ENCODE measurements at regions not wholly inside any gene's neighbourhood (a gene's known extent, or its start where the extent isn't known, plus 50 kb on each side); places are given as distances from the start of the nearest gene placed in this dataset.
"Not testable (repeated sequence)": the region's sequence is repeated elsewhere in the genome, so short reads cannot be mapped to it uniquely, and the experiment has no call there.

DNA sequence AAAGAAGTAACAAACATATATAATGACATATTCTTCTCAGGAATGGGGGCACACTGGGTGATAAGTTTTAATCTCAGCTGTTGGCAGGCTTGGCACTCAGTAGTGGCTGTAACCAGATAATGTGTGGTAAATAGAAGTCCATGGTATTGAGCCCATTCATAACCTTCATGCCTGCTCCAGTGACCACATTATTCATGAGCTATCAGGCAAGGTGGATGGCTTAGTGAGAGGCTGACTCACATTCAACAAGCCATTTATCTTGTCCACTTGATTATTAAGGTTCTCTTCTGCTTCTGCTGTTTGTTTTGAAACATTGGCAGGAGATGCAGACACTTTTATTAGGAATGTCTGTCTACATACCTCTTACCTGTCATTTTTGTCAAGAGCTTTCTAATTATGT is 950.4 kb upstream of the LRFN5 start:
- no peak overlapping the region for H2AFZ ChIP-seq (ENCODE audit: low read length)
- H3K9me3 ChIP-seq (ENCODE audit: low read length), result peaks cover 38% of the 10 kb centered on the region
- no peak overlapping the region for H3K27ac ChIP-seq (ENCODE audit: low read length)
- no peak overlapping the region for H3K9ac ChIP-seq (ENCODE audit: low read length)
- no peak for DNase-seq
- no peaks in the 10 kb centered on the region for H3K9me2 ChIP-seq (replicated peaks; ENCODE audit: insufficient read depth, low read length)
- H3K79me2 ChIP-seq (ENCODE audit: low read length), result no peaks in the 10 kb centered on the region
- H3K4me1 ChIP-seq (ENCODE audit: low read length), result no peaks in the 10 kb centered on the region
- no peaks in the 10 kb centered on the region for H3K27me3 ChIP-seq (ENCODE audit: low read length)
- no peak overlapping the region for H3K4me3 ChIP-seq (ENCODE audit: low read length)
- H3K4me2 ChIP-seq (ENCODE audit: low read depth, low read length, poor library complexity, severe bottlenecking), result no peak overlapping the region
- H3K36me3 ChIP-seq (ENCODE audit: insufficient read depth, low read length), result no peaks in the 10 kb centered on the region
- no peaks in the 10 kb centered on the region for H4K20me1 ChIP-seq (ENCODE audit: insufficient read depth, low read depth, low read length)

DNA sequence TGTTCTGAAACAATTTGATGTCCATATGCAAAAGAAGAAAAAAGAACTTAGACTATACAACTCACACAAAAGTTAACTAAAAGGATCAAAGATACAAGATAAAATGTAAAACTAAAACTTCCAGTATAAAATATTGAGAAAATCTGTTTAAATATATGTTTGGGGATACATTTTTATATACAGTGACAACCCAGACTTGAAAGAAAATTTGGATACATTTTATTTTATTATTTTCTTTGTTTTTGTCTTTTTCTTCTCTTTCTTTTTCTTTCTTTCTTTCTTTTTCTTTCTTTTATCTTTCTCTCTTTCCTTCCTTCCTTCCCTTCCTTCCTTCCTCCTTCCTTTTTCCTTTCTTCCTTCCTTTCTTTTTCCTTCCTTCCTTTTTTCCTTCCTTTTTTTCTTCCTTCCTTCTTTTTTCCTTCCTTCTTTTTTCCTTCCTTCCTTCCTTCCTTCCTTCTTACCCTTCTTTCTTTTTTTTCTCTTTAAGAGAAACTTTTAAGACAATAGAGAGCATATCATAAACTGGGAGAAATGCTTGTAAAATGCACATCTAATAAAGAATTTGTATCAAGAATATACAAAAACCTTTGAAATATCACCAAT is 954.5 kb upstream of the LRFN5 start:
- Histone ChIP-seq H3K4me3 (ENCODE audit: low read length) (no peak overlapping the region), H3K9ac (ENCODE audit: low read length) (no peak overlapping the region), H3K36me3 (ENCODE audit: insufficient read depth, low read length) (no peaks in the 10 kb centered on the region), H2AFZ (ENCODE audit: low read length) (no peak overlapping the region), H3K4me1 (ENCODE audit: low read length) (no peaks in the 10 kb centered on the region), H3K79me2 (ENCODE audit: low read length) (no peaks in the 10 kb centered on the region), H4K20me1 (ENCODE audit: insufficient read depth, low read depth, low read length) (no peaks in the 10 kb centered on the region), H3K9me2 (replicated peaks; ENCODE audit: insufficient read depth, low read length) (no peaks in the 10 kb centered on the region), H3K9me3 (ENCODE audit: low read length) (peaks cover 31% of the 10 kb centered on the region), H3K27ac (ENCODE audit: low read length) (no peak overlapping the region), H3K27me3 (ENCODE audit: low read length) (no peaks in the 10 kb centered on the region), H3K4me2 (ENCODE audit: low read depth, low read length, poor library complexity, severe bottlenecking) (no peak overlapping the region)
- no peak for DNase-seq

DNA sequence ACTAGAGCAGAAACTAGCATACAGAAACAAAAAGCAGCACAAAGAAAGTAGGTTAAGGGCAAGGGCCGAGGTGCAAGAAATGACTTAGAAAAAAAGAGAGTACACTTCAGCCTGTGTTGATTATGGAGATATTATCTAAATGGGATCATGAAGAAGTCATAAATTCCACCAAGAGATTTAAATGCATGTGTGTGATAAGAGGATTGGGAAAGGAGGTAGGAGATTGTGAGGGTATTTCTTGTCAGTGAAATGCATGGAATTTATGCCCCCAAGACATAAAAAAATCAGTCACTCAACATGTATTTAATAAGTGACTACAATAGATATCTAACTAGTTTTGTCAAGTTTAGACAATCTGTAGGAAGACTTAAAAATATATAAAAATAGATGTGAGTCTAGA is 976.2 kb upstream of the LRFN5 start:
- Histone ChIP-seq H3K4me1 (ENCODE audit: low read length) (no peaks in the 10 kb centered on the region), H3K79me2 (ENCODE audit: low read length) (no peaks in the 10 kb centered on the region), H3K36me3 (ENCODE audit: insufficient read depth, low read length) (no peaks in the 10 kb centered on the region), H3K4me3 (ENCODE audit: low read length) (no peak overlapping the region), H3K27me3 (ENCODE audit: low read length) (no peaks in the 10 kb centered on the region), H4K20me1 (ENCODE audit: insufficient read depth, low read depth, low read length) (no peaks in the 10 kb centered on the region), H2AFZ (ENCODE audit: low read length) (no peak overlapping the region), H3K9ac (ENCODE audit: low read length) (no peak overlapping the region), H3K9me2 (replicated peaks; ENCODE audit: insufficient read depth, low read length) (no peaks in the 10 kb centered on the region), H3K4me2 (ENCODE audit: low read depth, low read length, poor library complexity, severe bottlenecking) (no peak overlapping the region), H3K9me3 (ENCODE audit: low read length) (peaks cover 48% of the 10 kb centered on the region), H3K27ac (ENCODE audit: low read length) (no peak overlapping the region)
- no peak for DNase-seq

DNA sequence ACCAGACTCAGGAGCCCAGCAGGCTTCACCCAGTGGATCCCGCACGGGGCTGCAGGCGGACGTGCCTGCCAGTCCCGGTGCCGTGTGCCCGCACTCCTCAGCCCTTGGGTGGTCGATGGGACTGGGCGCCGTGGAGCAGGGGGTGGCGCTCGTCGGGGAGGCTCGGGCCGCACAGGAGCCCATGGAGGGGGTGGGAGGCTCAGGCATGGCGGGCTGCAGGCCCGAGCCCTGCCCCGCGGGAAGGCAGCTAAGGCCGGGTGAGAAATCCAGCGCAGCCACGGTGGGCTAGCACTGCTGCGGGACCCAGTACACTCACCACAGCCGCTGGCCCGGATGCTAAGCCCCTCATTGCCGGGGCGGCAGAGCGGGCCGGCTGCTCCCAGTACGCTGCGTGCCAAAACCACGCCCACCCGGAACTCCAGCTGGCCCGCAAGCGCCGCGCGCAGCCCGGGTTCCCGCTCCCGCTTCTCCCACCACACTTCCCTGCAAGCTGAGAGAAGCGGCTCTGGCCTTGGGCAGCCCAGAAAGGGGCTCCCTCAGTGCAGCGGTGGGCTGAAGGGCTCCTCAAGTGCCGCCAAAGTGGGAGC is 977.0 kb upstream of the LRFN5 start:
- H3K36me3 ChIP-seq (ENCODE audit: insufficient read depth, low read length); H3K79me2 ChIP-seq (ENCODE audit: low read length); H3K9ac ChIP-seq (ENCODE audit: low read length); H3K27me3 ChIP-seq (ENCODE audit: low read length); H4K20me1 ChIP-seq (ENCODE audit: insufficient read depth, low read depth, low read length); H3K9me2 ChIP-seq (replicated peaks; ENCODE audit: insufficient read depth, low read length); H3K27ac ChIP-seq (ENCODE audit: low read length); DNase-seq; H2AFZ ChIP-seq (ENCODE audit: low read length); H3K4me3 ChIP-seq (ENCODE audit: low read length); H3K4me1 ChIP-seq (ENCODE audit: low read length); H3K4me2 ChIP-seq (ENCODE audit: low read depth, low read length, poor library complexity, severe bottlenecking): not testable (repeated sequence)
- H3K9me3 ChIP-seq (ENCODE audit: low read length), result peaks cover 46% of the 10 kb centered on the region

DNA sequence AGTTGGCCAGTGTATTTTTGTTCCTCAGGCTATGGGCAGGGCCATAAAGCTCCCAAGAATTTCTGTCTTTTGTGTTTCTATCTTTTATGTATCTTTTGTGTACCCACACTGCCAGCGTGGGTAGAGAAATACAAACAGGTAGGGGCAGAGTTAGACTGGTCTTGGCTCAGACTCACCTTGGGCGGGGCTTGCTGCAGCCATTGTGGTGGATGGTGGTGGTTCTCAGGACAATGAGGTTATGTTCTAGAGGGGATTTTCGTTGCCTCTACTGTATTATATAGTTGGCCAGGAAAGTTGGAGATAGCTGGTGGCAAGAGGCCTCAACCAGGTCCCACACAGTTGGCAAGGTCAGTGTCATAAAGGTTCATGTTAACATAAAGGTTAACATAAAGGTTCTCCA is 977.5 kb upstream of the LRFN5 start:
- H3K9me2 ChIP-seq (replicated peaks; ENCODE audit: insufficient read depth, low read length), result no peaks in the 10 kb centered on the region

DNA sequence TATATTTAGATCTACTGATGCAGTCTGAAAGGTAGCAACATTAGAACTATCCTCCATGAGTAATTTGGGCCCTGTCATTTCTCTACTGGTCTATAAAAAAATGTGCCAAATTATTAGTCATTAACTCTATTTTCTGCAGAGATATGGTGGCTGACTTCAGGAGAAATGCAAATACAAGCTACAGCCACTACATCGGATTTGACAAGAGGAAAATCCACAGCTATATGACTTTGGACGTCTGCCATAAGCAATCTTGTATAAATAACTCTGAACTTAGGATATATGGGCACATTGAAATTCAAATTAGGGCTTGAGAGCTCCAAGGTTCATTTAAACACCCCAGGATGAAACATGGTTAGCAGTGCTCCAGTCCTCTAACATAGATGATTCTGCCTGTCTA is 983.0 kb upstream of the LRFN5 start:
- no peaks in the 10 kb centered on the region for H3K4me1 ChIP-seq (ENCODE audit: low read length)
- peaks cover 48% of the 10 kb centered on the region for H3K9me3 ChIP-seq (ENCODE audit: low read length)
- no peak overlapping the region for H2AFZ ChIP-seq (ENCODE audit: low read length)
- no peak for DNase-seq
- H3K4me2 ChIP-seq (ENCODE audit: low read depth, low read length, poor library complexity, severe bottlenecking), result no peak overlapping the region
- H3K27ac ChIP-seq (ENCODE audit: low read length), result no peak overlapping the region
- no peaks in the 10 kb centered on the region for H4K20me1 ChIP-seq (ENCODE audit: insufficient read depth, low read depth, low read length)
- no peaks in the 10 kb centered on the region for H3K27me3 ChIP-seq (ENCODE audit: low read length)
- H3K79me2 ChIP-seq (ENCODE audit: low read length), result no peaks in the 10 kb centered on the region
- H3K4me3 ChIP-seq (ENCODE audit: low read length), result no peak overlapping the region
- H3K9me2 ChIP-seq (replicated peaks; ENCODE audit: insufficient read depth, low read length), result no peaks in the 10 kb centered on the region
- no peaks in the 10 kb centered on the region for H3K36me3 ChIP-seq (ENCODE audit: insufficient read depth, low read length)
- H3K9ac ChIP-seq (ENCODE audit: low read length), result no peak overlapping the region

More for the DNA sequence above, 977.5 kb upstream of the LRFN5 start:
- peaks cover 47% of the 10 kb centered on the region for H3K9me3 ChIP-seq (ENCODE audit: low read length)
- no peaks in the 10 kb centered on the region for H3K79me2 ChIP-seq (ENCODE audit: low read length)
- no peak overlapping the region for H3K4me3 ChIP-seq (ENCODE audit: low read length)
- no peaks in the 10 kb centered on the region for H4K20me1 ChIP-seq (ENCODE audit: insufficient read depth, low read depth, low read length)
- no peaks in the 10 kb centered on the region for H3K4me1 ChIP-seq (ENCODE audit: low read length)
- H3K27me3 ChIP-seq (ENCODE audit: low read length), result no peaks in the 10 kb centered on the region
- DNase-seq, result no peak
- no peak overlapping the region for H3K4me2 ChIP-seq (ENCODE audit: low read depth, low read length, poor library complexity, severe bottlenecking)
- H3K9ac ChIP-seq (ENCODE audit: low read length), result no peak overlapping the region
- no peak overlapping the region for H3K27ac ChIP-seq (ENCODE audit: low read length)
- no peak overlapping the region for H2AFZ ChIP-seq (ENCODE audit: low read length)
- no peaks in the 10 kb centered on the region for H3K36me3 ChIP-seq (ENCODE audit: insufficient read depth, low read length)

DNA sequence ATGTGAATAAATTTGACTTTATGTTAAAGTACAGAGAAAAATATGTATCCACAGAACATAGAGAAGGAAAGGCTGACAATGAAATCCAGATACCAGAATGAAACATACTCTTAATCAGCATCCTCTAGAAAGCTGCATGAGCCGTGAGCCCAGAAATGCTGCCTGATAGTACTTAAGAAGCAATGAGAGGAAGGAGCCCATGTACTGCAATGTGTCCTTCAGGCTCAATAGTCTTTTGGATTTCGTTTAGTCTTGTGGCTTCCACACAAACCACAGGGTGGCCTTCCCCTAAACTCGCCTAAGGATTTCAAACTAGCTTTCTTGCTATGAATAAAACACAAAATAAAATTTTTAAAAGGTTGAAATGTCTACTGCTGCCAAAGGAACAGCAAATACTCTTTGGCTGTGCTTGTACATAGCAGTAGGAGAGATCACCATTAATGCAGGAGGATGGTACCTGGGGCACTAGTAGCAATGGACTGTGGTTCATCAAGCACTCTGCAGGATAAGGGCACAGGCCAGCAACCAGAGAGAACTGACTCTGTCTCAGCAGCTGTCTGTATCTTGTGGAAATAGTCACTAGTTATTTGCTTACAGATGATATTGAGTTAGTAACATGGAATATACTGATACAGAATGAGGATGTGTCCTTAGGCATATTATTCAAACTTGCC is 988.3 kb upstream of the LRFN5 start:
- no peaks in the 10 kb centered on the region for H4K20me1 ChIP-seq (ENCODE audit: insufficient read depth, low read depth, low read length)
- no peaks in the 10 kb centered on the region for H3K4me1 ChIP-seq (ENCODE audit: low read length)
- no peaks in the 10 kb centered on the region for H3K79me2 ChIP-seq (ENCODE audit: low read length)
- peaks cover 49% of the 10 kb centered on the region for H3K9me3 ChIP-seq (ENCODE audit: low read length)
- no peak overlapping the region for H3K4me2 ChIP-seq (ENCODE audit: low read depth, low read length, poor library complexity, severe bottlenecking)
- no peaks in the 10 kb centered on the region for H3K27me3 ChIP-seq (ENCODE audit: low read length)
- no peak overlapping the region for H2AFZ ChIP-seq (ENCODE audit: low read length)
- no peak overlapping the region for H3K27ac ChIP-seq (ENCODE audit: low read length)
- H3K4me3 ChIP-seq (ENCODE audit: low read length), result no peak overlapping the region
- no peaks in the 10 kb centered on the region for H3K36me3 ChIP-seq (ENCODE audit: insufficient read depth, low read length)
- no peak for DNase-seq
- H3K9me2 ChIP-seq (replicated peaks; ENCODE audit: insufficient read depth, low read length), result no peaks in the 10 kb centered on the region
- no peak overlapping the region for H3K9ac ChIP-seq (ENCODE audit: low read length)

DNA sequence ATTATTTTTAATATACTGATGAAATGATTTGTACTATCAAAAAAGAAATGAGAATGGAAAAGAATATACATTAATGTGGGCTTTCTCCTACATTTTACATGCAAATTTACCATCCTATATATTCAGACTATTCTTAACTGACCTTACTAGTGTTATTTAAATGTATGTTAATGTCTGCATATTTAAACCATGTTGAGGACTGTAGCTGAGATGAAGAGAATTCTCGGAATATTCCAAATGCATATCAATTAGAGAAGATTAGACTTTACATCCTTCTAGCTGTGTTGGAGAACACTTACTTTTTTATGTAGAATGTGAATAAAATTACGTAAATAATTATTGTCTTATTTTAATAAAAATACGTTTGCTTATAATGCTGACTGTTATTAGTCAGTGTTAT is 990.1 kb upstream of the LRFN5 start:
- Histone ChIP-seq H3K4me2 (ENCODE audit: low read depth, low read length, poor library complexity, severe bottlenecking) (no peak overlapping the region), H3K9ac (ENCODE audit: low read length) (no peak overlapping the region), H3K27ac (ENCODE audit: low read length) (no peak overlapping the region), H3K36me3 (ENCODE audit: insufficient read depth, low read length) (no peaks in the 10 kb centered on the region), H2AFZ (ENCODE audit: low read length) (no peak overlapping the region), H3K9me3 (ENCODE audit: low read length) (peaks cover 51% of the 10 kb centered on the region), H3K4me1 (ENCODE audit: low read length) (no peaks in the 10 kb centered on the region), H3K79me2 (ENCODE audit: low read length) (no peaks in the 10 kb centered on the region), H4K20me1 (ENCODE audit: insufficient read depth, low read depth, low read length) (no peaks in the 10 kb centered on the region), H3K4me3 (ENCODE audit: low read length) (no peak overlapping the region; the same call in 1 of the 2 replicates), H3K27me3 (ENCODE audit: low read length) (no peaks in the 10 kb centered on the region), H3K9me2 (replicated peaks; ENCODE audit: insufficient read depth, low read length) (no peaks in the 10 kb centered on the region)
- DNase-seq, result no peak

Measured in Karpas-422 (cell line).